Heart left ventricle (tissue), 13 donors: ENCODE measurements at regions not wholly inside any gene's neighbourhood (a gene's known extent, or its start where the extent isn't known, plus 50 kb on each side); places are given as distances from the start of the nearest gene placed in this dataset.

ENCODE experiments used
- POLR2A ChIP-seq, 2 donors: fragments of 450-650 bp; IDR thresholded peaks; one replicate each; pipeline ENCODE4 v1.6.1; 2017; ENCODE audit warnings: antibody characterized with exemption in 2 of 2, mild to moderate bottlenecking in 2 of 2, moderate library complexity in 2 of 2
- TF ChIP-seq, protein P1 (sequence below), 12 donors: fragments of 200-600 bp; sonication (generic) in 4 of 12; IDR thresholded peaks; one replicate each; pipeline versions ENCODE4 v1.5.0 to v1.8.0; 2018 to 2022; ENCODE audit warnings: antibody characterized with exemption in 12 of 12, mild to moderate bottlenecking in 5 of 12
- donor health status: ischemic (EF 13 %, LVEDD 7.1; RV severe dilation, severe dysfunction).
- donor health status: DM: no; HTN: yes; CAD: no.
- donor health status: DM: no; HTN: no; CAD: no.
- donor health status: ischemic (EF 25% LVEDD 6.9; RV normal size, moderate dysfunction).
- donor health status: ischemic (EF 25% LVEDD 5.7; RV mildly dilated, moderate dysfunction).
- donor health status: ischemic (EF 35%, LVEDD 5.7; RV mildly dilated, moderate dysfunction).
- donor health status: nonischemic (EF 11% LVEDD 7.7; RV severe dilation, severe dysfunction).
- donor health status: DM: yes; HTN: yes; CAD: no.
- donor health status: PGD.
- donor health status: ischemic (EF 29% LVEDD 5.4; RV normal size, mild dysfunction).
- donor health status: nonischemic (EF 23%, LVEDD 6.1; RV moderate dilation, normal function).

DNA sequence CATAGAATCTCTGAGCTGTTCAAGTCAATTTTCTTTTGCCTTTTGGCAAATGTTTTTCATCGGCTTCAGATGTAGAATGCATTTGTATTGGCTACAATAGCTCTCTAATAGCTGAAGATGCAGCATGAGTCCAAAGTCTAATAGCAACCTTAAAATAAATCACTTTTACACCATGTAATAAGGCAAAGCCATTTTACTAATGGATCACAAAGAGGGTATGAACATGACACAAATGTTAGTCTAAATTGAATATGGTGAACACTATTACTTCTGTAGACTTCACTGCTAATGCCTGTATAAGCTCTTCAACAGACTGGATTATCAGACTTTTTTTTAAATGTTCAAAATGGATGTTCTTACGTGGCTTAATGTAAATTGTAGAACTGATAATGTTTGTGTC, 645.3 kb downstream of the TLL1 start:
- TF ChIP-seq, protein P1, sequence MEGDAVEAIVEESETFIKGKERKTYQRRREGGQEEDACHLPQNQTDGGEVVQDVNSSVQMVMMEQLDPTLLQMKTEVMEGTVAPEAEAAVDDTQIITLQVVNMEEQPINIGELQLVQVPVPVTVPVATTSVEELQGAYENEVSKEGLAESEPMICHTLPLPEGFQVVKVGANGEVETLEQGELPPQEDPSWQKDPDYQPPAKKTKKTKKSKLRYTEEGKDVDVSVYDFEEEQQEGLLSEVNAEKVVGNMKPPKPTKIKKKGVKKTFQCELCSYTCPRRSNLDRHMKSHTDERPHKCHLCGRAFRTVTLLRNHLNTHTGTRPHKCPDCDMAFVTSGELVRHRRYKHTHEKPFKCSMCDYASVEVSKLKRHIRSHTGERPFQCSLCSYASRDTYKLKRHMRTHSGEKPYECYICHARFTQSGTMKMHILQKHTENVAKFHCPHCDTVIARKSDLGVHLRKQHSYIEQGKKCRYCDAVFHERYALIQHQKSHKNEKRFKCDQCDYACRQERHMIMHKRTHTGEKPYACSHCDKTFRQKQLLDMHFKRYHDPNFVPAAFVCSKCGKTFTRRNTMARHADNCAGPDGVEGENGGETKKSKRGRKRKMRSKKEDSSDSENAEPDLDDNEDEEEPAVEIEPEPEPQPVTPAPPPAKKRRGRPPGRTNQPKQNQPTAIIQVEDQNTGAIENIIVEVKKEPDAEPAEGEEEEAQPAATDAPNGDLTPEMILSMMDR (IDR thresholded peaks at IDR 0.05), result no peak
- no peak for TF ChIP-seq POLR2A (IDR thresholded peaks at IDR 0.05)
